SIG-M5 treated with dmso at 0.1 percent for 504 hours (cell line): ENCODE measurements at regions not wholly inside any gene's neighbourhood (a gene's known extent, or its start where the extent isn't known, plus 50 kb on each side); places are given as distances from the start of the nearest gene placed in this dataset.
"Not testable (repeated sequence)": the region's sequence is repeated elsewhere in the genome, so short reads cannot be mapped to it uniquely, and the experiment has no call there.

Experiments
- DNase-seq: peaks from one replicate; lab custom pipeline; 2025; ENCODE audit not compliant: unreplicated experiment; lab: John Stamatoyannopoulos, UW

GRCh38 chr20:2203436-2203835, 92.4 kb upstream of the TGM3 start:
- no peak for DNase-seq

GRCh38 chr20:2204021-2204420, 91.8 kb upstream of the TGM3 start:
- no peak for DNase-seq

GRCh38 chr20:2206957-2207769, 88.6 kb upstream of the TGM3 start:
- DNase-seq, result peak; percentile 49

GRCh38 chr20:2207770-2208097, 88.1 kb upstream of the TGM3 start:
- no peak for DNase-seq

- no peak for DNase-seq
Observed at GRCh38 chr20:2208897-2209296, 86.9 kb upstream of the TGM3 start.

- peak; percentile 9 for DNase-seq
Observed at GRCh38 chr20:2210646-2211552, 84.9 kb upstream of the TGM3 start.

- no peak for DNase-seq
Observed at GRCh38 chr20:2212456-2213015, 83.3 kb upstream of the TGM3 start.

GRCh38 chr20:2213401-2213800, 82.4 kb upstream of the TGM3 start:
- no peak for DNase-seq

GRCh38 chr20:2217857-2218539, 77.8 kb upstream of the TGM3 start:
- peak; percentile 80 for DNase-seq

- DNase-seq, result no peak
Observed at GRCh38 chr20:2219481-2220006, 76.3 kb upstream of the TGM3 start.

GRCh38 chr20:2220298-2220697, 75.5 kb upstream of the TGM3 start:
- DNase-seq, result no peak

- DNase-seq, result no peak
Observed at GRCh38 chr20:2221921-2222320, 73.9 kb upstream of the TGM3 start.

- no peak for DNase-seq
Observed at GRCh38 chr20:2223558-2224367, 72.0 kb upstream of the TGM3 start.

GRCh38 chr20:2224368-2224639, 71.5 kb upstream of the TGM3 start:
- DNase-seq, result no peak

GRCh38 chr20:2227285-2227684, 68.5 kb upstream of the TGM3 start:
- DNase-seq, result not testable (repeated sequence)

GRCh38 chr20:2227861-2228260, 67.9 kb upstream of the TGM3 start:
- DNase-seq, result no peak

- no peak for DNase-seq
Observed at GRCh38 chr20:2228926-2229325, 66.9 kb upstream of the TGM3 start.

- DNase-seq, result no peak
Observed at GRCh38 chr20:2230726-2231488, 64.9 kb upstream of the TGM3 start.

- DNase-seq, result no peak
Observed at GRCh38 chr20:2231701-2232100, 64.1 kb upstream of the TGM3 start.
